K562 (cell line): ENCODE measurements at regions not wholly inside any gene's neighbourhood (a gene's known extent, or its start where the extent isn't known, plus 50 kb on each side); places are given as distances from the start of the nearest gene placed in this dataset.

Experiments used
- CBX5 ChIP-seq: IDR thresholded peaks from 2 replicates; pipeline ENCODE4 v1.6.1; 2014; ENCODE audit warnings: low read depth, borderline replicate concordance
- CHCHD3 ChIP-seq: fragments of 250-450 bp; sonication (Bioruptor Pico); IDR thresholded peaks from 2 replicates; pipeline ENCODE4 v2.1.2; 2022; ENCODE audit warnings: mild to moderate bottlenecking
- KLF13 ChIP-seq: fragments of 450-650 bp; IDR thresholded peaks from 2 replicates; pipeline ENCODE4 v1.6.1; 2016; ENCODE audit warnings: missing genetic modification characterization, low read depth, mild to moderate bottlenecking, missing compliant biosample characterization, moderate library complexity, borderline replicate concordance
- NUFIP1 ChIP-seq: fragments of 450-650 bp; IDR thresholded peaks from 2 replicates; pipeline ENCODE4 v1.6.1; 2018; ENCODE audit not compliant: partially characterized antibody
- TEAD2 ChIP-seq: fragments of 450-650 bp; IDR thresholded peaks from 2 replicates; pipeline ENCODE4 v1.6.1; 2016; ENCODE audit warnings: missing genetic modification characterization, control low read depth, missing compliant biosample characterization
- ZFP1 ChIP-seq: fragments of 450-650 bp; formaldehyde crosslinking; IDR thresholded peaks from 2 replicates; pipeline ENCODE4 v1.4.0; 2020; ENCODE audit warnings: mild to moderate bottlenecking, mixed read lengths
- ZKSCAN1 ChIP-seq: fragments of 150-350 bp; IDR thresholded peaks from 2 replicates; pipeline ENCODE4 v1.6.1; 2016; ENCODE audit warnings: low read depth, low read length
- TF ChIP-seq, protein P1 (sequence below): fragments of 250-450 bp; sonication (Bioruptor Pico); IDR thresholded peaks from 2 replicates; pipeline ENCODE4 v1.5.0; 2022; ENCODE audit warnings: mild to moderate bottlenecking
- TF ChIP-seq, protein P2 (sequence below): fragments of 250-450 bp; sonication (Bioruptor Pico); IDR thresholded peaks from 2 replicates; pipeline ENCODE4 v1.8.0; 2021; ENCODE audit warnings: moderate library complexity, mild to moderate bottlenecking, inconsistent platforms
- TF ChIP-seq, protein P3 (sequence below): sonication (generic); formaldehyde crosslinking; IDR thresholded peaks from 2 replicates; pipeline ENCODE4 v1.8.0; 2022; ENCODE audit warnings: mild to moderate bottlenecking, missing genetic modification reagents, borderline replicate concordance
- TF ChIP-seq, protein P4 (sequence below): fragments of 250-450 bp; sonication (Bioruptor Pico); IDR thresholded peaks from 2 replicates; pipeline ENCODE4 v1.8.0; 2021; ENCODE audit warnings: moderate library complexity, mild to moderate bottlenecking, inconsistent platforms

DNA sequence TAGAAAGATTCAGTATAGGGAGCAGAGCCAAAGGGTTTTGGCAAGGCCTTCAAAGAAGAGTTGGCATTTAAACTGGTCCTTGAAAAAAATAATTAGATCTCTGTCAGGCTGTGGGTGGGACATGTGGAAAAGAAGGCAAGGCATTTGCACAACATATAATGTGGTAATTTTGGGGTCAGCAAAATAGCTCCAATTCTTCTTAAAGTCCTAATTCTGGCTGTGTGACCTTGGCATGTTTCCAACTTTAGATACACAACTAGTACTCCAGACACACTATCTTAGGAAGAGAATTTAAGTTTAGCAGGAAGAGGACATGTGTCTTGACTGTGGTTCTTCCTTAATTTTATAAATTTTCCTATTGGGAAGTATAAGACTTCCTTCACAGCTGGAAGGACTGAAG, 206.3 kb downstream of the PCDH17 start (continued):
- TF ChIP-seq, protein P1, sequence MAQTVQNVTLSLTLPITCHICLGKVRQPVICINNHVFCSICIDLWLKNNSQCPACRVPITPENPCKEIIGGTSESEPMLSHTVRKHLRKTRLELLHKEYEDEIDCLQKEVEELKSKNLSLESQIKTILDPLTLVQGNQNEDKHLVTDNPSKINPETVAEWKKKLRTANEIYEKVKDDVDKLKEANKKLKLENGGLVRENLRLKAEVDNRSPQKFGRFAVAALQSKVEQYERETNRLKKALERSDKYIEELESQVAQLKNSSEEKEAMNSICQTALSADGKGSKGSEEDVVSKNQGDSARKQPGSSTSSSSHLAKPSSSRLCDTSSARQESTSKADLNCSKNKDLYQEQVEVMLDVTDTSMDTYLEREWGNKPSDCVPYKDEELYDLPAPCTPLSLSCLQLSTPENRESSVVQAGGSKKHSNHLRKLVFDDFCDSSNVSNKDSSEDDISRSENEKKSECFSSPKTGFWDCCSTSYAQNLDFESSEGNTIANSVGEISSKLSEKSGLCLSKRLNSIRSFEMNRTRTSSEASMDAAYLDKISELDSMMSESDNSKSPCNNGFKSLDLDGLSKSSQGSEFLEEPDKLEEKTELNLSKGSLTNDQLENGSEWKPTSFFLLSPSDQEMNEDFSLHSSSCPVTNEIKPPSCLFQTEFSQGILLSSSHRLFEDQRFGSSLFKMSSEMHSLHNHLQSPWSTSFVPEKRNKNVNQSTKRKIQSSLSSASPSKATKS (CRISPR knock-in tag) = no peak
- no peak for TF ChIP-seq CBX5
- TF ChIP-seq ZFP1 = no peak
- TF ChIP-seq ZKSCAN1 = no peak
- TF ChIP-seq KLF13 (tag) = no peak
- no peak for TF ChIP-seq TEAD2 (tag)
- TF ChIP-seq, protein P2, sequence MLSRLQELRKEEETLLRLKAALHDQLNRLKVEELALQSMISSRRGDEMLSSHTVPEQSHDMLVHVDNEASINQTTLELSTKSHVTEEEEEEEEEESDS (CRISPR knock-in tag) = no peak
- TF ChIP-seq, protein P3, sequence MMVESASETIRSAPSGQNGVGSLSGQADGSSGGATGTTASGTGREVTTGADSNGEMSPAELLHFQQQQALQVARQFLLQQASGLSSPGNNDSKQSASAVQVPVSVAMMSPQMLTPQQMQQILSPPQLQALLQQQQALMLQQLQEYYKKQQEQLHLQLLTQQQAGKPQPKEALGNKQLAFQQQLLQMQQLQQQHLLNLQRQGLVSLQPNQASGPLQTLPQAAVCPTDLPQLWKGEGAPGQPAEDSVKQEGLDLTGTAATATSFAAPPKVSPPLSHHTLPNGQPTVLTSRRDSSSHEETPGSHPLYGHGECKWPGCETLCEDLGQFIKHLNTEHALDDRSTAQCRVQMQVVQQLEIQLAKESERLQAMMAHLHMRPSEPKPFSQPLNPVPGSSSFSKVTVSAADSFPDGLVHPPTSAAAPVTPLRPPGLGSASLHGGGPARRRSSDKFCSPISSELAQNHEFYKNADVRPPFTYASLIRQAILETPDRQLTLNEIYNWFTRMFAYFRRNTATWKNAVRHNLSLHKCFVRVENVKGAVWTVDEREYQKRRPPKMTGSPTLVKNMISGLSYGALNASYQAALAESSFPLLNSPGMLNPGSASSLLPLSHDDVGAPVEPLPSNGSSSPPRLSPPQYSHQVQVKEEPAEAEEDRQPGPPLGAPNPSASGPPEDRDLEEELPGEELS (CRISPR knock-in tag) = no peak
- no peak for TF ChIP-seq NUFIP1
- TF ChIP-seq CHCHD3 = no peak
- TF ChIP-seq, protein P4, sequence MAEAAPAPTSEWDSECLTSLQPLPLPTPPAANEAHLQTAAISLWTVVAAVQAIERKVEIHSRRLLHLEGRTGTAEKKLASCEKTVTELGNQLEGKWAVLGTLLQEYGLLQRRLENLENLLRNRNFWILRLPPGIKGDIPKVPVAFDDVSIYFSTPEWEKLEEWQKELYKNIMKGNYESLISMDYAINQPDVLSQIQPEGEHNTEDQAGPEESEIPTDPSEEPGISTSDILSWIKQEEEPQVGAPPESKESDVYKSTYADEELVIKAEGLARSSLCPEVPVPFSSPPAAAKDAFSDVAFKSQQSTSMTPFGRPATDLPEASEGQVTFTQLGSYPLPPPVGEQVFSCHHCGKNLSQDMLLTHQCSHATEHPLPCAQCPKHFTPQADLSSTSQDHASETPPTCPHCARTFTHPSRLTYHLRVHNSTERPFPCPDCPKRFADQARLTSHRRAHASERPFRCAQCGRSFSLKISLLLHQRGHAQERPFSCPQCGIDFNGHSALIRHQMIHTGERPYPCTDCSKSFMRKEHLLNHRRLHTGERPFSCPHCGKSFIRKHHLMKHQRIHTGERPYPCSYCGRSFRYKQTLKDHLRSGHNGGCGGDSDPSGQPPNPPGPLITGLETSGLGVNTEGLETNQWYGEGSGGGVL = no peak
